IPS-NIHi7 (cell line): ENCODE measurements at regions not wholly inside any gene's neighbourhood (a gene's known extent, or its start where the extent isn't known, plus 50 kb on each side); places are given as distances from the start of the nearest gene placed in this dataset.

Source experiments
- DNase-seq: peaks from one replicate; pipeline ENCODE4 v3.0.0; 2012; ENCODE audit warnings: mixed read lengths; ENCODE audit errors: extremely low spot score

DNA sequence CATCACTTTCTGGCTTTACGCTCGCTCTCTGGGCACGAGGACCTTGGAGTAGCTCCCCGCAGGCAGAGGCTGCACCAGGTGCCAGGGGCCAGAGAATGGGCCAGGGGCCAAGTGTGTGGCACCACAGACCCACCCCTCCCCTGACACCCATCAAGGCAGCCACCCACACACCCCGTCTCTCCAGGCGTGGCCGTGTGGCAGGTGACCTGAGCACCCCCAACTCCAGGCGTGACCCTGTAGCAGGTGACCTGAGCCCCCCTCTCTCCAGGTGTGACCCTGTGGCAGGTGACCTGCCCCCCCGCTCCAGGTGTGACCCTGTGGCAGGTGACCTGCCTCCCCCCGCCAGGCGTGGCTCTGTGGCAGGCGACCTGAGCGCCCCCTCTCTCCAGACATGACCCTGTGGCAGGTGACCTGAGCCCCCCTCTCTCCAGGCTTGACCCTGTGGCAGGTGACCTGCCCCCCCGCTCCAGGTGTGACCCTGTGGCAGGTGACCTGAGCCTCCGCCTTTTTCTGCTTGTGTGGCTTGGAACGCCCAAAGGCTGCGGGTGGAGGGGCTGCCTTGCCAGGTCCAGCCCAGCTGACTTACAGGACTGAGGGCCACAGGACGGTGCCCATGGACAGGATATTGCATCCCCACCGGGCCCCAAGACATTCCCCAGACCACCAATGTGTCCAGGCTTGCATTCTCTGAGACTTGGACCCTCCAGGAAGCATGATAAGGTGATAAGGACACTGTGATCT, 667.2 kb downstream of the BRD1 start:
- no peak for DNase-seq

DNA sequence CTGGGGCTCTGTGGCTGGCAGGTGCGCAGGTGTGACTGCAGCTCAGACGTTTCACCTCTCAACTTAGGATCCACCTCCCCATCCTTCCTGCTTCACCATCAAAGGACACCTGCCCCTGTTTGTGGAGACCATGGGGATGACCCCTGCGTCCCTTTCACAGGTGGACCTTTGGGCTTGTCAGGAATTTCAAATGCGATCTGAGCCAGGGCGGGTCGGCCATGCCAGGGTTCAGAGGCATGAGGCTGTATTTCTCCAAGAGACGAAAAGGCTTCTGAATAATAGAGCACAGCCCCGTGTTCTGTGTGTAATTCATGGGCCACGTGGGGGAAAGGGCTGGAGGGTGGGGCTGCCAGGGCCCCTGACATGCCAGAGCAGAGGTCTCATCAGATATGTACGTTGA, 668.0 kb downstream of the BRD1 start:
- DNase-seq: no peak

DNA sequence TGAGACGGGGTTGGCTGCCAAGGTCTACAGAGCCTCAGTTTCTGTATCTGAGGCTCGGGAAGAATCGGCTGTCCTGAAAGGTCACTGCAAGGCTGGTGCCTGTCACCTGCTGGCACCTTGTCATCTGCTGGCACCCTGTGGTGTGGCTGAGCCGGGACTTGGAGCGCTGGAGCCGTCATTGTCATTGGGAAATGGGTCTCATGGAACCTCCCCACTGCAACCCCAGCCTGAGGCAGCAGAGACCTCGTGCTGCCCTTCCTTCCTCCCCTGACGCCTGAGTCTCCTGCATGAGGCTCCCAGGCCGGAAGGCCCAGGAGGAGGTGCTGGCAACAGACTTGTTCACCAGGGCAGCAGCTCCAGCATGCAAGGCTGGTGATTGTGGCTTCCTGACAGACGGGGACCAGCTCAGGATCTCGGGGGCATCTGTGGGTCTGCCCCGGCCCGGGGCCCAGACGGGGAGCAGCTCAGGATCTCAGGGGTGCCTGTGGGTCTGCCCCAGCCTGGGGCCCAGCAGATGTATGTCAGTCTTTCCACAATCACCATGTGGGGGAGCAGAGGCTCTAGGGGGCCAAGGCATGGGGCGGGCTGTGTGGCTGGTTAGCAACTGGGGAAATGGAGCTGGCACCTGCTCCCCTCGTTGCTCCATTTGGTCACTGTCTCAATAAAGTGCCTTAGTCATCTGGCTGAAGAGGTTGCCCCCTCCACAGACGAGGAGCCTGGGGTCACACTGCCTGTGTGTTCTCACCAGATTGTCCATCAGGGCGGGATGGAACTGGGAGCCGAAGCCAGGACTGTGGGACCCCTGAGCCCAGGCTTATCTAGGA, 668.7 kb downstream of the BRD1 start:
- DNase-seq: no peak

DNA sequence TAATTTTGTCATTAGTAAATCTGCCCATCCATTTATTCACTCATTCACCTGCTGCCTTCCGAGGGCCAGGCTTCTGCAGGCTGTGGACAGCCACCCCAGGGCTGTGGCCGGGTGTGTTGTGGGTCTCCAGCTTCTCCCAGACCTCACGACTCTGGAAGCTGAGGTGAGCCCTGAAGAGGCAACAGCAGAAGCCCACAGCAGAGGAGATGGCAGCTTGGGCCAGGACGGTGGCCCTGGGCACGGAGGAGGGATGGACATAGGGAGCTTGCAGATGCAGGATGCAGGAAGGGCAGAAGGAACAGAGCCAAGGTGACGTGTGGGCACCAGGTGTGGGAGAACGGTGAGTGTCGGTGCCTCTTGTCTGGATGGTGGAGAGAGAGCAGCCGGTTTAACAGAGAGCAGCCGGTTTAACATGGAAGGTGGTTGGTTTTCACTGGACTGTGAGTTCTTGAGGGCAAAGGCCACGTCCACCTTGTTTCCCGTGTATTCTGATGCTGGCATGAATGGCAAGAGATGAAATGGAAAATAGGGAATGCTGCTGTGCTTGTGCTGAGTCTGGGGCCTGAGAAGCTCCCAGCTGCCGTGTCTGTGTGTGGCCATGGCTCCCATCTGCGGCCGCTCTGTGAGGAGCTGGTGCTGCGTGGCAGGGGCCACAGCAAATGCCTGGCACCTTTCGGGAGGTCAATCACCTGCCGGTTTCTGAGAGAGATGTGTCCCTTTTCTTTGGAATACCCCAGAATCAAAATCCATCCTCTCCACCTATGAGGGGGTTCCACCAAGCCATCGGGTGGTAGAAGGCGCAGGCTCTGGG, 669.9 kb downstream of the BRD1 start:
- no peak for DNase-seq

DNA sequence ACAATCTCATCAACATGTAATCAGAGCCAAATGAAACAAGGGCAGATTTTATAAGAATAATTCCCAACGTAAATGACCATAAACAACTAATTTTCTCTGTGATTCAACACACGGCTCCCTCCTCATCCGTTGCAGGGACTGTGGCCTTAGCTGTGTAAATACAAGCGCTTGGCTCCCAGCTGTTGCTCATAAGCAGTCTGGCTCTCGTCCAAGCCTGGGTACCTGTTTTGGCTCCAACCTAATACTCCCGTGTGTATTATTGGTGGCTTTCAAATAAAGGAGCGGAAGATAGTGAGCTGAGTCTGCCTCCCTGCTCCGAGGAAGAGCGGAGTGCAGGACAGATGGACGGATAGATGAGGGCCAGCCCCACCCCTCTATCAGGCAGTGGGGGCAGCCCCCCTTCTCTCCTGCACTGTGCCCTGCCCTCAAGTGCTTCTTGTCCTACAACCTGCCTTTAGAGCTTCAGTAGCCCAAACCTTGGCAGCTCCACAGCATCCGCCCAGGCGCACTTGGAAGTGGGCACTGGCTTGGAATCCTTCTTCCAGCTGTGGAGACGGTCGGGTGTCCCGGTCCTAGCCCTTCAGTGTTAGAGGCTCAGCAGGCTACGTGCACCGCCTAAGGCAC, 670.9 kb downstream of the BRD1 start:
- DNase-seq: no peak

DNA sequence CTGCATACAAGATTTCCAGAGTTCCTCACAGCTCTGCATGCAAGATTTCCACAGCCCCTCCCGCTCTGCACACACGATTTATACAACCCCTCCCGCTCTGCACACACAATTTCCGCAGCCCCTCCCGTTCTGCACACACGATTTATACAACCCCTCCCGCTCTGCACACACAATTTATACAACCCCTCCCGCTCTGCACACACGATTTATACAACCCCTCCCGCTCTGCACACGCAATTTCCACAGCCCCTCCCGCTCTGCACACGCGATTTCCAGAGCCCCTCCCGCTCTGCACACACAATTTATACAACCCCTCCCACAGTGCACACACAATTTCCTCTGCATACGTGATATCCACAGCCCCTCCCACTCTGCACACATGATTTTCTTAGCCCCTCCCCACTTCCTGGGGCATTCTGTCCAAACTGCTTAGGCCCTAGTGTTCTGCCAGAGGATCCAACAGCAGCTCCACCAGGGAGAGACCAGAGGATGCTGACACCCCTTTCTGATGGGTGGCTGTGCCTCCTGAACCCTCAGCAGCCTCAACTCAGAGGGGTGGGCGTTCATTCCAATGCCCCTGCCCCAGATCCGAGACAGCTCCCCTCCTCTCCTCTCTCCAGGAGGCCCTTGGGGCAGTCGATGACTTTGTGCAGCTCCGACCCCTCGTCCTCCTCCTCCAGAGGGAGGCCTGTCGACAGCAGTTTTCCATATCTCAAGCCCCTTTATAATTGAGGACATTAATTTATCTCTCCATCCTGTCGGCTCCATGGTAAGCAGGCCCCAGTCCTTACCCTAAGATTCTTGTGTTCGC, 671.7 kb downstream of the BRD1 start:
- no peak for DNase-seq

DNA sequence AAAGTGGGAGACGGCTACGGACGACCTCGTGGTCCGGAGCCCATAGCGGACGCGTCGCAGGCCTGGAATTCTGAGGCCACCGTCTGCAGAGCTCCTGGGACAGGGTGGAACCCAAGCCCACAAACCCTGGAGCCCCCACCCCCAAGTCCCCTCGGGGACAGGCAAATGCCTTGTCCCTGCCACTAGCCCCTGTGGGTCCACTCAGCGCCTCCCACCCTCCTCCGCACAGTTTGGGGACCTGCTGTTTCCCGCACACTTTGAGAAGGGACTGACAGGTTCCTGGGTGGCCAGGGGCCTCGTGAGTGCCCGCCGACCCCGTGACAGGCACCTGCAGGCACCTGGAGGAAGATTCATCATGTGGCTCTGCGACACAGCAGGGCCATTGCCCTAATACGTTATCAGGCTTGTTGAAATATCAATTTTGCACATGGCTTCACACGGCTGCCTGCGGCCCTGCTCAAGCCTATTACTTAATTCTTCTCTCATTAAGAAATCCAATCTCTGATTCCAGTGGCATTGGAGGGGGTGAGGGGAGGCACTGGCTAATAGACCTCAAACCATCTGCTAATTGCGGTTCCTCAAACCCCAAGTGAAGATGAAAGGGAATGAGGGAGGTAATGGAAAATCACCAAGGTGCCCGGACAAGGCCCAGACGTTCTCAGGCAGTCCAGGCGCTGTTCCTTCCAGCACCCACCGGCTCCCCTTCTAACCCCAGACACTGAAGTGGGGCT, 672.5 kb downstream of the BRD1 start:
- no peak for DNase-seq

DNA sequence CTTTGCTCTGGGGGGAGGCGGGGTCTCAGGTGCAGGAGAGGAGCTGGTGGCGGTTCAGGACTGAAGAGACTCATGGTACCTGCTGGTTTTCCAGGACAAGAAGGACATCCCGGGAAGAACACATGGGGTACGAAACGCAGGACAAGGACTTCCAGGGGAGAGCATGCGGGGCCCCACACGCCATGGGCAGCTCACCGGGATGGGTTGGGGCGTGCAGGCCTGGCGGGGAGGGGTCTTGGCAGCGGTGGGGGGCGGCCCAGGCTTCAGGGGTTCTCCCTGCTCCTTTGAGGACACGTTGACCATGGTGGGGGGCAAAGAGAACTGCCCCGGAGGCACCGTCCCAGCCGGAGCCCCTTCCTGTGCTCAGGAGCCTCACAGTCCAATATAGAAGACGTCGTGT, 673.2 kb downstream of the BRD1 start:
- no peak for DNase-seq

DNA sequence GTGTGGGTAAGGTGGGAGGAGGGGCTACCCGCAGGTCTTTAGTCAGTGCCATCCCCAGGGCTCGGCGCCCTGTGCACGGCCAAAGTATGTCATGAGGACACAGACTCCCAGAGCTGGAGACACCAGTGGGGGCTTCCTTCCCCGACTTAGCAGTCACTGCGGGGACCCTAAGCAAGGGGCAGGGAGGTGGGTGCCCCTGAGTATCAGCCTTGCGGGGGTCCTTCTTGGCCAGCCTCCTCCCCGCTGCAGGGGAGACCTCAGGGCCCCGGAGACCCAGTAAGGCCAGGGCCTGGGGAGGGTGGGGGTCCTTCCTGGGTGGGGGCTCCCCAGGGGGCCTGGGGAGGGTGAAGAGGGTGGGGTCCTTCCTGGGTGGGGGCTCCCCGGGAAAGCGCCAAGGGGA, 673.8 kb downstream of the BRD1 start:
- DNase-seq: no peak

DNA sequence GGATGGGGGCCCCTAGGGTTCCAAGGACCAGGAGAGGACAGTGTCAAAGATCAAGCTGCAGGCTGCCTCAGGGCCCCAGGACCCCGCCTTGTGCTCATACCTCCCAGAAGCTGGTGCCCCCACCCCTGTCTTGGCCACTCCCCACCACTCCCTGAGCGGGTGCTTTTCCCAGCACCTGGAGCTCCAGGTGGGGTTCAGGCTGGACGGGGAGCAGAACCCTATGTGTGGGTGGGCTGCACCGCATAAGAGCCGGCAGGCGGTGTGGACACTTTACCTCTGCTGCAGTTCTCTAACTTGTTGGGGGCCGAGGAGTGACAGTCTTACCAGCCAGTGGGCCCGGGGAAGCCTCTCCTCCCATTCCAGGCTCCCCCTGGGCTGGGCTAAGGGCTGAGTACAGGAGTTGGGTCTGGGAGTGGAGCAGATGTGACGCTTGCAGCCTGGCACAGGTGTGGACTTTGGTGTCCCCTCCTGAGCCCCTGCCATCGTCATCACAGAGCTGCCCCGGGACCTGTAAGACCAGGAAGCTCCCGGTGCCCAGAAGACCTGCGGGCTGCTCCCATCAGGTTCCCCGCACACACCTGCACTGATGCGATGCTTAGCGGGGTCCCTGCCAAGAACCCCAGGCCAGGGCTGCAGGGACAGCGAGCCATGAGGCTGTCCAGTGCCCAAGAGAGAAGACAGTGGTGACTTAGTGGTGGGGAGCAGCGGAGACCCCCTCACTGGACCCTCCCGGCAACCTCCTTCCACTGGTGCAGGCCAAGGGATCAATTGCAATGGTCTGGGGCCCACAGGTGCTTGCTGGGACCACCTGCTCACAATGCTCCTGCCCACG, 674.5 kb downstream of the BRD1 start:
- no peak for DNase-seq

DNA sequence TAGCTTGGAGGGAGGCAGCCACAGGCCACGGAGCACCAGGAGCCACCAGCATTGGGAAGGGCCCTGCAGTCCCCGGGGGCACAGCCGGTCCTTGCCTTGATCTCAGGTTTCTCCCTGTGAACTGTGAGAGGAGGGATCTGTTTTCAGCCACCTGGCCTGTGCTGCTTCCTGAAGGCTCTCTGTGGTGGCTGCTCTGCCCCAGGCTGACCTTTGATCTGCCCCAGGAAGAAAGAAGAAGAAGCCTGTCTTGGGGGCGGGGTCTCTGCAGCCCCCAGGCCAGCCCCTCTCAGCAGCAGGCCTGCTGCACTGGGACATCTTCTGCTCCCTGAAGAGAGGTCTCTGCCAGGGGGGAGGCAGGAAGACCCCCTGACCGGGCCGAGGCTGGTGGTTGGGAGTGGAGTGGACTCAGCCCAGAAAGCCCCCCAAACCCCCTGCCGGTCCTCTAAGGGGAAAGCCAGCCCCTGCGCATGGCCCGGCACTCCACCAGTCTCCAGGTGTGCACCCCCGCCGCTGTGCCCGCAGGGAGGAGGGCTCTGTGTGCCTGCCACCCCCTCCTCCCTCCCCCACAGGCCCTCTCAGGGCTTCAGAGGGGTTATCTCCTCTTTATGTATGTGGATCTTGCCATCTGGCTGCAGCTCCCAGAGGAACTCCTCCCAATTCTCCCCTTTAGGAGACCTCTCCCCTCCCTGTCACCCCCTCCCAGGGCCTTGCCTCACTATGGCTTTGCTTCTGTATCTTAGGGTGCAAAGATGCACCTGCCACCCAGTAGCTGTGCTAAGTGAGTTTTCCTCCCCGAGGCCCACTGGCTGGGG, 675.3 kb downstream of the BRD1 start:
- DNase-seq: peak; percentile 79

DNA sequence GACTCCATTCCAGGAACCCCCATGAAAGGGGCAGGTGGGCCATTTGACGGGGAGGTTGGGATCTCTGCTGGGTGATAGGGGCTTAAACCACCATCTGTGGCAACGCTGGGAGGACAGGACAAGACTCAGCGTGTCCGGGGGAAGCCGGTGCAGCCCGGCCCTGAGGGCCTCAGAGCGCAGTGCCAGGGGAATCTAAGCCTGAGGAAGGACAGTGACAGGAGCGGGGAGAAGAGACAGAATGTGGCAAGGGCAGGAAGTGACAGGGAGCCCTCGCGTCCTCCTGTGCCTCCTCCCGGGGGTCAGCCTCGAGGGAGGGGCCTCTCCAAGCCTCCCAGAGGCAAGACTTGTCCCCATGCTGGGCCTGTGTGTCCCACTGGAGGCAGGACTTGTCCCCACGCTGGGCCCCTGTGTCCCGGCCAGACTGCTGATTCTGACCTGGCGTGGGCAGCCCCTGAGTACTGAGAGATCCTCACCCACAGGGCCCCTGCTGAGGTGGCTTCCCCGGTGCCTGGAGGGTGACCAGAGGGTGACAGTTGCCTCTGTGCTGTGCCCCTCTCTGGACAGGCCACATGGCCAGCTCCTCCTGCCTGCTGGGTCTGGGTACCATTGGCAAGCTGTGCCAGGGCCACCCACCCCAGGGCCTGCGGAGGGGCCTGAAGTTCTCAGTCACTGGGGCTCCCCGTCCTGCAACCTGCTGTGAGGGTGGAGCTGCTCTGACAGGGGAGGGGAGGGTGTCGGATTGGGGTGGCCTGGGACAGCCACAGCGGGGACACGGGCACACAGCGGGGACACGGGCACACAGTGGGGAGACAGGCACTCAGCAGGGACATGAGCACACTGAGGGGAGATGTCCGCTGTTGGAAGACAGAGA, 676.2 kb downstream of the BRD1 start:
- DNase-seq: no peak

DNA sequence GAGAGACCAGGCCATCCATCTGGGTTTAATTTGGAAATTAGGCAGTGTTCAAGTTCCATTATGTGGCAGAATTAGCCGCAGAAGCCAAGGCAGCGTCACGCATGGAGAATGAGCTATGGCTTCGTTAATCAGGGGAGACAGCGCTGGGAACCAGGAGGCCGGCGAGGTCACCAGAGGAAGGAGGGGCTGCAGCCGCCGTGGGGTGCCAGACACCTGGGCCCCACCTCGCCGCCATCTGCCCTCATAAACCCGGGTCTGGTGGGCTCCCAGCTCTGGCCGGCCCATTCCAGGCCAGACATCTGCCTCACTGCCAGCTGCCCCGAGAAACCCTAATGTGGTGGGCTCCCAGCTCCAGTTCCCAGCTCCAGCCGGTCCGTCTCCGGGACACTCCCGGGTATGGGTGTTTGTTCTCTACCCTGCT, 676.9 kb downstream of the BRD1 start:
- DNase-seq: no peak

DNA sequence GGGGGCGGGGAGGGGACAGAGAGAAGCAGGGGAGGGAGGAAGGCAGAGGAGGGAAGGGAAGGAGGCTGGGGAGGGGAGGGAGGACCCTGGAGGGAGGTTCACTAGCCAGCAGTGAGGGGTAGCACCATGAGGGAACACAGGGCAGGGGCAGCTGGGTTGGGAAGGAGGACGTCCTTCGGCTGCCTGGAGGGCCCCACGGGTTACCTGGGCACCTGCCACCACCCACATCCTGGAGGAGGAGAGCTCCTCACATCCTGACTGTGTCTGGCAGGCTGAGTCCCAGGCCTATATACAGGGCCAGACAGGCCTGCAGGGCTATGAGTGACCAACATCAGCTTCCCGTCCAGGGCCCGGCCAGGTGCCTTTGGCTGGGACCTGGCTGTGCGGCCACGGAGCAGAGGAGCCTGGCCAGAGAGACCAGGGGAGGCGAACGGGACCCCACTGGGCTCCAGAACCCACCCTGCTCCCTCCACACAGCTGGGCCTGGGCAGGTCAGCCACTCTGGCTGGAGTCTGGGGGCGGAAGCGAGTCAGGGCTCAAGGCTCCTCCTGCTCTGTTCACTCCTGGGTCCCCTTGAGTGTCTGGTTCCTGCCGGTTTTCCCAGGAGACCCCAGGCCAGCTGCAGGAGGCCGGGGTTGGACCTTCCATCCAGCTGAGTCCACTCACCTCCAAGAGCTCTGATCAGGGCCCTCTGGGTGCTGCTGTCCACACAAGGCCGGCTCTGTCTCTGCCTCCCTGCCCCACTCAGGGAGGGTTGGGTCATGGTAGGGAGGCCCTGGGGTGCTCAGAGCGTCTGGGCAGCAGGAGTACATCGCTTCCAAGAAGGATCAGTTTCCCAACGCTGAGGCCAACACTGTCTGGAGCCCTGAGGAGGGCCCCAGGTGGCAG, 677.7 kb downstream of the BRD1 start:
- no peak for DNase-seq

DNA sequence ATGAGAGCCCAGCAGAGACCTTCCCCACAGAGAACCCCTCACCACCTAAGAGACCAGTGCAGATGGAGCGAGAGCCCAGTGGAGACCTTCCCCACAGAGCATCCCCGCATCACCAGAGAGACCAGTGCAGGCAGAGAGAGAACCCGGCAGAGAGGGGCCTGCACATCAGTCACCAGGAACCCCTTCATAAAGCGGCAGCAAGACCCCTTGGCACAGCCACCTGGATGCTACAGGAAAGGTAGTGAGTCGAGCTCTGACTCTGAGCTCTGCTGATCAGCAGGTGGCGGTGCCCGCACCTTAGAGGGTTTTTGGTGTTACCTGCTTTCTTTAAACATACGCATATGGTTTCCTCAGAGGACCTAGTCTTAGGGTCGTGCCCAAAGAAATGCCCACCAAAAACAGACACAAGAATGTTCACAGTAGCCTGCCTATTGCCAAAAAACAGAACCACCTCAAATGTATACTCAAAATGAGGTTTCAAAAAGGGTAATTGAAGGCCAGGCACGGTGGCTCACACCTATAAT, 678.7 kb downstream of the BRD1 start:
- DNase-seq: no peak

DNA sequence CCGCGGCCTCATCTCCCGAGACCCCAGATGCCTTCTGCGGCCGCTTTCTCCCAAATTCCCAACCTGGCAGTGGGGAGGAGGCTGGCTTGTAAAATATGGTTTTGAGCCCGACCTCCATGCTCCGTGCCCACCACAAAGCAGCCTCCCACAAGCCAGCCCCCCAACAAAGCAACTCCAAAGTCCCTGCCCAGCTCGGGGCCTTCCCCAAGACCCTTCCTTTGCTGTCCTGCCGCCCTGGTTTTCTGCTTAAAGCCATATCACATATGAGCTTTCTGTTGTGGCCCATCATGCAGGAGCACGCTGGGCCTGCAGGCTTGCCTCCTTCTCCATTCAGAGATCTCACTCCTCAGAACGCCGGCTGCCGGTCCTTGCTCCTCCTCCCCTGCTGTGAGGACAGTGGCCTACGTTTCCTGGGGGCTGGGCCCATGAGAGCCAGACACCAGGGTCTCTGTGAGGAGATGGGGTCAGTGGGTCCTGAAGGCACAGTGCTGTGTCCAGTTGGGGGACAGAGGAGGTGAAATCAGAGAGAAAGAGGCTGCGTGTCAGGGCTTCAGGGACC, 680.0 kb downstream of the BRD1 start:
- DNase-seq: no peak
